ENCODE measurements at regions not wholly inside any gene's neighbourhood (a gene's known extent, or its start where the extent isn't known, plus 50 kb on each side); places are given as distances from the start of the nearest gene placed in this dataset.

- no peak for TF ChIP-seq KDM1A (IDR thresholded peaks at IDR 0.05; ENCODE audit: borderline replicate concordance, low read length)
- no peak for TF ChIP-seq POLR2A (IDR thresholded peaks at IDR 0.05; ENCODE audit: control extremely low read depth in 1 of 2, low read depth in 2 of 2, low read length in 2 of 2)
- no peak for TF ChIP-seq CTCF (IDR thresholded peaks at IDR 0.05; ENCODE audit: control extremely low read depth in 1 of 3, insufficient read depth in 1 of 3, low read depth in 1 of 3, low read length in 3 of 3)
- TF ChIP-seq BACH1 (IDR thresholded peaks at IDR 0.05; ENCODE audit: low read length): no peak
- TF ChIP-seq JUND (IDR thresholded peaks at IDR 0.05; ENCODE audit: low read length): no peak
- TF ChIP-seq HDAC6 (IDR thresholded peaks at IDR 0.05; ENCODE audit: low read depth, low read length): no peak
- TF ChIP-seq TEAD4 (IDR thresholded peaks at IDR 0.05; ENCODE audit: low read depth, low read length): no peak
- no peak for TF ChIP-seq EP300 (IDR thresholded peaks at IDR 0.05; ENCODE audit: borderline replicate concordance in 1 of 2, low read depth in 2 of 2, low read length in 2 of 2)
- no peak for TF ChIP-seq HDAC2 (IDR thresholded peaks at IDR 0.05; ENCODE audit: borderline replicate concordance in 1 of 2, low read depth in 2 of 2, low read length in 2 of 2)
Measured at GRCh38 chr2:215825707-215826106, 187.6 kb downstream of the MREG start.

Data from H1 (cell line).